ENCODE measurements at regions not wholly inside any gene's neighbourhood (a gene's known extent, or its start where the extent isn't known, plus 50 kb on each side); places are given as distances from the start of the nearest gene placed in this dataset.
"Not testable (repeated sequence)": the region's sequence is repeated elsewhere in the genome, so short reads cannot be mapped to it uniquely, and the experiment has no call there.

DNA sequence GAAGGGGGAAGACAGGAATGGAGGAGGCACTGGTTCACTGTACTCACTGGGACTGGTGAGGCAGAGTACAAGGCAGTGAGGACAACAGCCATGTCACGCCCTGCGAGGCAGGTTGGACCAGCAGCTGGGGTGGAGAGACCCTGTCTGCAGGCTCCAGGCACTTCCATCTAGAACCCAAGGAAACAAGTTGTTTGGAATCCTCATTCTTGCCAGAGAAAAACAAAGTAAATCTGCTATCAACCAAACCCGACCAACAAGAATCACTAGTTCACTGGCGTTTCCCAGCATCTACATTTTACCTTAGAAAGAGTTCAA is 98.5 kb upstream of the CDYL start:
- no peak for DNase-seq (ENCODE audit: low read depth in 4 of 4, low spot score in 3 of 4)

DNA sequence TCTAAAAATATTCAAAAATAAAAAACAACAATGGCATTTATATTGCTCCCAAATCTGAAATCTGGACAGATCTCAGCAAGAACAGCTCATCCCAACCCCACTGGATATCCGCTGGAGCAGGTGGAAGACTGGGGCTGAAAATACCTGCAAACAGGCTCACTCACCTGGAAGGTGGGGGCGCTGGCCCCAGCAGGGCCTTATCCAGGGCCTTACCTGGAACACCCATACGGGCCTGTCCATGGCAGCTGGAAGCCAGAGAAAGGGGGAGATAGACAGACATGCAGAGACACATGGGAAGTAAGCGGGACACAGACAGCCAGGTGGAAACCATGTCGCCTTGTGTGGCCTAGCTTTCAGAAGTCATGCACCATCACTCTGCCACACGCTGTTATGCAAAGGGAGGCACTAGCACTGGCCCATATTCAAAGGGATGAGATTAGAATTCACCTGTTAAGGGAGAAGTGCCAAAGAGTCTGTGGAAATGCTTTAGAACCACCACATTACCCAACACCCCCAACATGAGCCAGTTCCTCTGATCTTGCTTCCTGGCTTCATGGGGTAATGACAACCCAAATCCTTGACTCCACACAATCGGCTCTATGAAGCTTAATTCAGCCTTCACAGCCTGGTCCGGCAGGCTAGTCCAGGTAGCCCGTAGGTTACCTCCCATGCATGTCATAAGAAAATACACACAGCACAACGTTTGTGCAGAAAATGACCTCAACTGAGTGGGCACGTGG is 99.0 kb upstream of the CDYL start:
- DNase-seq (ENCODE audit: low read depth in 4 of 4, low spot score in 3 of 4) = no peak

DNA sequence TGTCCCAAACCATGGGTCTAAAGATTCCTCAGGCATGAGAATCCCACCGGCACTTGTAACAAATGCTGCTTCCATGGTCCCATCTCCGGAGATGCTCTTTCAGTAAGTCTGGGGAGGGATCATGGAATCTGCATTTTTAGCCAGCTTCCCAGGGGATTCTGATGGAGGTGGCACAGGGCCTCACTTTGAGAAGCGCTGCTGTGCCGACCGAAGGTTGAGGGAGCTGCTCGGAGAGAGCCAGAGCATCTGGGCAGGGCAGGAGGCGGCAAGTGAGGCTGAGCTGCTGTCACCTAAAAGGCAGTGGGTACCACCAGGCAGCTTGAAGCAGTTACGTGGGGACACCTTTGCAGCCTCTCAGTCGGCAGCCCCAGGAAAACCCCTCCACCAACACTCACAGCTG is 100.2 kb upstream of the CDYL start:
- DNase-seq (ENCODE audit: low read depth in 4 of 4, low spot score in 3 of 4) = no peak

DNA sequence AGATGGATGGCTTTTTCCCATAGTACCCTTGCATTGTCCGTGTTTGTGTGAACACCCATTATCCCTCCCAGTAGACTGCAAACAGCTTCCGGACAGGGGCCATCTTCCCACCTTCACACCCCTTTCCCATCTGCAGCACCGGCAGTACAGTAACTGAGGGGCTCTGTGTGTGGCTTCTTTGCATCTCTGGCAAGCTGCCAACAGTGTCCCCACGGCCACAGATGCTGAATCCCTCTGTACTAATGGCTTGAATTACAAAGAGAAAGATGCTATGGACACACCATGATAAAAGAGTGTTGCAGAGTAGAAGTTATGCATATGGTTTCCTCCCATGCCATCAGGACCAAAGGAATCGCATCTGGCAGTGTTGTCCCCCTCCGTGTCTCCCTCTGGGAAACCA is 101.1 kb upstream of the CDYL start:
- DNase-seq (ENCODE audit: low read depth in 4 of 4, low spot score in 3 of 4) = no peak

DNA sequence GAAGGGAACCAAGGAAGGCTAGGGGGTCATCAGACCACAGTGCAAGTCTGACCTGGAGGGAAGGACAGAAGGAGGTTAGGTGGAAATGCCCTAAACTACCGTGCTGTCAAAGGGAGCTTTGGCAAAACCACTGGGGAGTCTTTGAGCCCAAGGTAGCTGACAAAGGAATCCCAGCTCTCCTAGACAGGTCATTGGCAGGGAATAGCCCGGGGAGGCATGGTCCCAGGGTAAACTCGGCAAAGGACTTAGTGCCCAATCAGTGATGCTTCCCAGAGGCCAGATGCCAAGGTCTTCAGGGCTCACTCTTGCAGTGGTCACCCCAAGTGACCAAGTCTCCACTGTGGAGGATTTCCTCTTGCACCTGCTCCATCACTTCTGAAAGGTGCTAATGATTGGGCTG is 102.3 kb upstream of the CDYL start:
- no peak for DNase-seq (ENCODE audit: low read depth in 4 of 4, low spot score in 3 of 4)

DNA sequence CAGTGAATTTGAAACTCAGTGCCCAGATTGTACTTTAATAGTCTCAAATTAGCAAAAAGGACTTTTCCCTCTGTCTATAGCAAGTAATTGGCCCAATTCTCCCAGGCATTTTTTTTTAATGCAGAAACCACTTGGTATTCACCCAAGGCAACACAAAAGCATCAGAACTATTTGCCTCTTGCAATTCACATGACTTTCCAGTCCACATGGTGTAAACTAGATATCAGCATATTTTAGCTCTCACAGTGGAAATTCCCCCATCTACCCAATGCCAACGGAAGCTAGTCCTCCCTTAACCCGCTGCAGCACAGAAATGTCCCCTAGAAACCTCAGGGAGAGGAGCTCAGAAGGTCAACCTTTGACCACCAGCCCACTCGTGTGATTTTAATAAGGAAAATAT is 103.4 kb upstream of the CDYL start:
- no peak for DNase-seq (ENCODE audit: low read depth in 4 of 4, low spot score in 3 of 4)

DNA sequence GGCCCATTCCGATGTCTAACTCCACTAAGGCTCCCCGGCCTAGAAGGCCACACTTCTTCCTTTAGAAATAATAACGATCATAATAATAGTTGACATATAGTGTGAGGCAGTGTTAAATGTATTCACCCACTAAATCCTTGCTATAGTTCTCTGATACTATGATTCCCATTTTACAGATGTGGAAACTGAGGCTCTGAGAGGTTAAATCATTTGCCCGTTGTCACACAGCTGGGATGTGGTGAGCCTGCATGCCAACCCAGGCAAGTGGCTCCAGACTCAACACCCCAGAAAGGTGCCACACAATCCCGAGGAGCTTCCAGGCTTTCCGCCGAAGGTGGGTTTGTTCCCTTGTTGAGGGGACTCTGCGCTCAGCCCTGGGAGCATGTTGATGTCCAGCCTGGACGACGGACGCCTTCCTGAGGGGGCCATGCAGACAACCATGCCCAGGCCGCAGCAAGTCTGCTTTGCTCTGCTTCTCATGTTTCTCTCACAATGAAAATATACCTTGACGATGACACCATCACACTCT is 104.6 kb upstream of the CDYL start:
- DNase-seq (ENCODE audit: low read depth in 4 of 4, low spot score in 3 of 4) = no peak

DNA sequence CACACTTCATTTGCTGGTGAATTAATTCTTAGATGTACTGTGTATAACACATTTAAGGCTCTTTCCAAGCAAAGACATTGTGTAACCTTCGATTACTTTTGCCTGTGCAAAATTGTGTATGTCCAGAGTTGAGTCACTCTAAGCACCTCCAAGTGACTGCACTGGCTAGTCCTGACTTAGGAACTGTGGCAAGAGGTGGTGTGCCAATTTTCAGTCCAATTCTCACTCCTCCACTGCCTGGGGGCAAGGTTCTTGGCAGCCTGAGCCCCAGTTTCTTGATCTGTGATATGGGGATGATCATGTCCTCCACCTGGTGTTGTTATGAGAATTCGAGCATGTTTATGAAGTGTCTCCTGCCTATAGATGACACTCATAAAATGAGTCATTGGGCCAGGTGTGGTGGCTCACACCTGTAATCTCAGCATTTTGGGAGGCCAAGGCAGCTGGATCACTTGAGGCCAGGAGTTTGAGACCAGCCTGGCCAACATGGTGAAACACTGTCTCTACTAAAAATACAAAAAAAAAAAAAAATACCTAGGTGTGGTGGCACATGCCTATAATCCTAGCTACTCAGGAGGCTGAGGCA is 105.3 kb upstream of the CDYL start:
- DNase-seq (ENCODE audit: low read depth in 4 of 4, low spot score in 3 of 4) = no peak

DNA sequence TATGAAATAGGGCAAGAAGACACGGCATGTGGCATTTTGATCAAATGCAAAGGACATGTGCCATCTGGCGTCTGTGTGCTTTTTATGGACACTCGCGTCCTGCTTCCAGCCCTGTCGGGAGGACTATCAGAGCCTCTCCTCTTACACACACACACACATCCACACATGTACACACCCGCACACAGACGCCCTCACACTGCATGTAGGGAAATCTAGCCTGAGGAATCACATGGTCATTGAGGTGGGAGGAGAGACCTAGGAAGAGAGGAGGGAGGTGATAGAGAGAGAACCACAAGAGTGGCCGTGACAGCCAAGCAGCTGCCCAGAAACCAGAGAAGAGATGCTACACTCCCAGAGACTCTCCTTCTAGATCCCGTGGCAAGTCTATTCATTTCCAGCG is 105.9 kb upstream of the CDYL start:
- no peak for DNase-seq (ENCODE audit: low read depth in 4 of 4, low spot score in 3 of 4)

DNA sequence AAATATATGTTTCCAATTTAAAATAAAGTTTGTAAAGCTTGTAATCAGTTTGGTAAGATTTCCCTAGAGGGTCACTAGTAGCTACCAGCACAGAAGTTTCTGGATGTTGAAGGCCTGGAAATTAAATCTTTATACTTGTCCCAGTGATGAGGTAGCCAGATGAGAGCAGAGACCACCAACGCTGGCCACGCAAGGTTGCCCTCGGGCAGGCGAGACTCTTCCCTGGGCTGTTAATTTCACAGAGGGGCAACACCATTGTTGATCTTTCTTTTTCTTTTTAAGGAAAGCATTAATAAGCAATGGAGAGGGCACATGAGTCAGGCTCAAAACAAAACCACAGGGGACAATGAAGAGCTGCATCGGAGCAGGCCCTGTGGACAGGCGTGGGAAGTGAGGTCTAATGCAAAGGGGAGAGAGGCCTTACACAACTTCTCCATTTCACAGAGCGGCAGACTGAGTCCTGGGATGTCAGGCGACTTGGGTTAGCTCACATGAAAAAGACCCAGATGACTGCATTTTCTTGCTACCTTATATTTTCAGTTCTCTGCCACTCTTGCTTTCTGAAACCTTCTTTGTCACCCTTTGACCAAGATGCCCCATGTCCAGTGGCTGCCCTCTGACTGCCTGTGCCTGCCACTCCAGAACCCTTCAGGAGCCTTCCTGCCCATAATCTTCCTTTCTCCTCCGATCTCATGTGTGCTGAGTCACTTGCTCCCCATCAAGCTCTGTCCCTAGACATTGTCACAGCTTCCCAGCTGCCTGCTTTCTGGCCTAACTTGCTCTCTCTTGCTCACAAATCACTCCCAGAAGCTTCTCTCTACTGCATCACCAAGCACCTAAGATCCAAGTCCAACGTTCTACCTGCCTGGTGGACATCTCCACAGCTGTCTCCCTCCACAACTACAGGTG is 107.7 kb upstream of the CDYL start:
- DNase-seq (ENCODE audit: low read depth in 4 of 4, low spot score in 3 of 4) = no peak

DNA sequence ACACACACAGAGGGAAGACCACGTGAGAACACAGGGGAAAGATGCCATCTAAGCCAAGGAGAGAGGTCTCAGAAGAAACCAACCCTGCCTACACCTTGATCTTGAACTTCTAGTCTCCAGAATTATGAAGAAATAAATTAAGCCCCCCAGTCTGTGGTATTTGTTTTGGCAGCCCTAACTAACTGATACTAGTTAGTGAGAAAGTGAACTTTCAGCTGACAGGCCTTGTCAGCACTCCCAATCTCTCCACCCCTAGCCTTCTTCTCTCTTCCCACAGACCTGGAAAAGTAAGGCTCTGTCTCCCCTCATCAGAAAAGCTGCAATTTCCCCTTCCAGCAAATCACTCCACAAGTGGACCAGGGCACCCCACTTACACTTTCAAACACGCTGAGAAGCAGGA is 108.6 kb upstream of the CDYL start:
- no peak for DNase-seq (ENCODE audit: low read depth in 4 of 4, low spot score in 3 of 4)

DNA sequence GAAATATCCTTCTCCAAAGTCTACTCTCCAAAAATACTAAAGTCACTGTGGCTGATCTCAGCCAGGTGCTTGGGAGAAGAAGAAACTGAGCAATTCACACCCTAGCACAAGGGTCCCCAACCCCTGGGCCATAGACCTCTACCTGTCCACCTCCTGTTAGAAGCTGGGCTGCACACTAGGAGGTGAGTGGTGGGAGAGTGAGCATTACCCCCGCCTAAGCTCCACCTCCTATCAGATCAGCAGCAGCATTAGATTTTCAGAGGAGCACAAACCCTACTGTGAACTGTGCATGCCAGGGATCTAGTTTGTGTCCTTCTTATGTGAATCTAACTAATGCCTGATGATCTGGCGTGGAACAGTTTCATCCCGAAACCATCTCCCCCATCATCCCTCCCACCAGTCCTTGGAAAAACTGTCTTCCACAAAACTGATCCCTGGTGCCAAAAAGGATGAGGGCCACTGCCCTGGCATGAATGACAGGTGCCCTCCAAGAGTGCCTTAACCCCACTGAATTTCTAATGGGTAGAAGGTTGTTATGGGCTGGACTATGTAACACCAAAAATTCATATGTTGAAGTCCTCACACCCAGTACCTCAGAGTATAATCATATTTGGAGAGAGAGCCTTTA is 109.2 kb upstream of the CDYL start:
- DNase-seq (ENCODE audit: low read depth in 4 of 4, low spot score in 3 of 4) = no peak

DNA sequence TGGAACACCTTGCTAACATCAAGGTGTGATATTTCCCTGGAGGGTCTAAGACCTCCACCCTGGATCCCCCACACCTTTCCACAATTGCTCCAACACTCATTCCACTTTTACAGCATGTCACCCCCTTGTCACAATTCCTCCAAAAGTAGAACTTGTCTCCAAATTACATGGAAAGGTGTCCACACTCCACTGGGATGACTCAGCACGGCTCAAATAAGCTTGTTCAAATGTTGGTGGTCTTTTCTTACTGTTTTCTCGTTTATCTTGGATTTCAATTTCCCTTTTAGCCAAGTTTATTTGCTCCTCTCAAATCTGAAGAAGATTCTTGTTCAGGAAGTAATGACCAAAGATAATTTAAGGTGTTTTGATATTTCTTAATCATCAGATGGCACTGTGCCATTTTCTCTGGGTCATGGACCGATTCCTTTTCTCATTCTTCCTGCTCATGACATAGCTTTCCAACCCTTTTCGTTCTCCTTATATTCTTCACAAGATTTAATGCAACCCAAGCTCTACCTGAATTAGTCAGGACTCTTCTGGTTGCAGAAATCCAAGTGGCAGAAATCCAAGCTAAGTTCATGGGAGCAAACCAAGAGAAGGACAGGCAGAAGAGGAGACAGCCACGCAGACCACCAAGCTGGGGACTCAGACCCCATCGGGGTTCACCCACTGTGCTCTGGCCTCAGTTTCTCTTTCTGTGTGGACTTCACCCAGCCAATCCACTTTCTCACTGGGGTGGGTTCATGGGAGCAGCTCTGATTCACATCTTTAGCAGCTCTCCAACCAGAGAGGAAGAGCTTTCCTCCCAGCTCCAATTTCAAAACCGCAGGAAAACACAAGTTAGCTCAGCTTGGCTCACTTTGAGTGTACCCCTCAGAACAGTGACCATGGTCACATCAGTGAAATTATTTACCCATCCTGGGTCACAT is 110.5 kb upstream of the CDYL start:
- DNase-seq (ENCODE audit: low read depth in 4 of 4, low spot score in 3 of 4) = no peak

DNA sequence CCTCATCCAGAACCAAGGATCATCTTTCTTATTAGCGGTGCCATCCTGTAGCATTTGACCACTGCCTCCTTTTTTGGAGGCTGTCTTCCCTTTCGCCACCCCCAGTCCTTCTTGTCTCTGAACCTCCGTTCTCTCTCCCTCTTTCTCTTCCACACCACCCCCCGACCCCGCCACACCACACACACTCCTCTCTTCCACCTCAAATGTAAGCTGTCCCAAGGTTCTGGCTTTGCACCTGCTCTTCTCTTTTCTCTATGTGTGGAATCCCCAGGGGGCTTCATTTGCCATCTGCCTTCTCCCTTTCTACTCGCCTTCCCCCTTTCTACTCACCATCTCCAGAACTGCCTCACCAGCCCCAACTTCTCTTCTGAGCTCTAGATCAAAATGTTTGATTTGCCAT is 111.3 kb upstream of the CDYL start:
- DNase-seq (ENCODE audit: low read depth in 4 of 4, low spot score in 3 of 4) = no peak

DNA sequence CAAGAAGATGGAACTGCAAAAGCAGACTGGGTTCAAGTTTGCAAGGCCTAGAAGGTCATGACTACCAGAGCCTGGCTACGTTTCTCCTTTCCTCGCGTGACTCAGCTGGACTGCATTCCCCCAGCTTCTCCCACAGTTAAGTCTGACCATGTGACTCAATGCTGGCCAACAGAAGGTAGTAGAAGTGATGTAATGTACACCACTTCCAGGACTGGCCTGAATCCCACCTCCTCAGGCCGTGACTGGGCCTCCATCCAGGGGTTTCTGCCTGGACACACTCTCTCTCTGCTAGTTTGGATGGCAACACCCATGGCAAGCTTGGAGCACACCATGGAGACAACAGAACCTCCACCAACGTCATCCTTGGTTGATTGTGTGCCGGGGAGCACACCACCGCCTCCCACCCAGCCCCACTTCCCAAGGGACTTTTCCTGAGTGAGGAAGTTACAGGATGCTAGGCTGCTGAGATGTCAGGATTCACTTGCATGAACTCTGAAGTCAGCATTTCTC is 112.0 kb upstream of the CDYL start:
- no peak for DNase-seq (ENCODE audit: low read depth in 4 of 4, low spot score in 3 of 4)

DNA sequence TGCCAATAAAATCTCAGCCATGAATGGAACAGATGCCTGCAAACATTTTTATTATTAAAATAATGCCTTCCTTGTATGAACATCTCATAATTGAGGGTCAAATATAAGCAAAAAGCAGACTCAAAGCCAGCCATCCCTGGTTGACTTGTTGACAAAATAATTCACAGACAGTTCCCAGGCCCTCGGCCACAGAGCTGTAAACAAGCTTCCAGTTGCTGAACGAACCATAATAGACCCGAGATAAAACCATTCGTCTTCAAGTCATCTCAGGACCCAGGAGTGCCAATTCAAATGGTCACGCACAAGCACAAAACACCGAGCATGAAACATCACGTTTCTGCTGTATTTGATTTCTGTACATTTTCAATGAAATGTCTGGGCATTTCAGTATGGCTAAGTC is 113.3 kb upstream of the CDYL start:
- DNase-seq (ENCODE audit: low read depth in 4 of 4, low spot score in 3 of 4) = no peak

DNA sequence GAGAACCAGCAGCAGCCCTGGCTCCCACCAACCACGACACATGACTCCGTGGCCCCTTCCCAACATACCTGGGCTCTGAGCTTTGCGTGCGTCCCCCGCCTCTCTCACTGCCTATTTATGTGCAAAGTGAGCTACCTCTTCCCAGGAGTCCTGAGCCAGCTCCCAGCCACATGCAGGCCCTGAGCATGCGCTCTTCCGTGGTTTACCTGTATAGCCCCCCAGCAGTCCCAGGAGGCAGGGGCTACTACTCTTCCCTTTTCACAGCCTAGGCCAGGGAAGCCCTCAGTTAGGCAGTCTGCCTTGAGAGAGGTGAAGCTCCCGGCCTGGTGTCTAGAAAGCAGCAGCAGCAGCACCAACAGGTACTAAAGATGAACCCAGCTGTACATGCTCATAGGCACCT is 114.8 kb upstream of the CDYL start:
- no peak for DNase-seq (ENCODE audit: low read depth in 4 of 4, low spot score in 3 of 4)

DNA sequence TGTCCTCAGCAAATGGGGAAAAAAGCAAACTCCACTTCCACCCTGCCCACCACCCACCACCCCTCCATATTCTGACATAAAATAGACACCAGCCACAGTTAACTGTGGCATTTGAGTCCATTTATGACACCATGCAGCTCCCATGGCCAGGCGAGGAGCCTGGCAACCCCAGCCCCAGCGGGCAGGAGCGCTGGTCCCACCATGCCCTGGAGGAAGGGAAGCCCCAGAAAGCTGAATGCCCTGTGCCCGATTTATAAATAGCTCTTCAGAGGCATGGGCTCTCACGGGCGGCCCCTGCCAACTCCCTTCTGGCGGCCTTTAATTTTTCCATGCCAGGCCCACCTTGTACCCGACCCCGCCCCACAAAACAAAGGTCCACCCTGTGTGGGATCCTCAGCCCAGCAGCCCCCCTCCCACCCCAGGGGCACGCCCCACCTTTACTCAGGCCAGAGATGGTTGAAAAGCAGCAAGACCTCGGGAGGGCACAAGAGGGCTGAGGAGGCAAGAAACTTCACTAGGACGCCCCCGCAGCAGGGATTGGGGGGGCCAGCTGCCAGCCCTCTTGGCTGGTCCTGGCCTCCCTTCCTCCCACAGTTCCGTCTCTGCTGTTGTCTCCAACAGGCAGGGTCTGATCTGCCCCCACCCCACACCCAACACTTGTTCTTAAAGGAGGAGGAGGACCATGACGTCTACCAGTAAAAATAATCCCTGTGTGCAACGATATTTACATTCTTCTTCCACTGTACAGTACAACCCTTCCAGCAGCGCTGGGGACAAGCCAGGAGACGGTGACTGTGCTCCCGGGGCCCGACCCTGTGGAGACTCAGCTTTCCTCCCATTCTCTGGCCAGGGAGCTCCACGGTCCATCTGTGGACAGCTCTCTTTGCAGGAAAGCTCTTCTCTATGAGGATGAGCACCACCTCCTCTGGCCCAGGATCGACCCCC is 115.6 kb upstream of the CDYL start:
- DNase-seq (ENCODE audit: low read depth in 4 of 4, low spot score in 3 of 4) = no peak

DNA sequence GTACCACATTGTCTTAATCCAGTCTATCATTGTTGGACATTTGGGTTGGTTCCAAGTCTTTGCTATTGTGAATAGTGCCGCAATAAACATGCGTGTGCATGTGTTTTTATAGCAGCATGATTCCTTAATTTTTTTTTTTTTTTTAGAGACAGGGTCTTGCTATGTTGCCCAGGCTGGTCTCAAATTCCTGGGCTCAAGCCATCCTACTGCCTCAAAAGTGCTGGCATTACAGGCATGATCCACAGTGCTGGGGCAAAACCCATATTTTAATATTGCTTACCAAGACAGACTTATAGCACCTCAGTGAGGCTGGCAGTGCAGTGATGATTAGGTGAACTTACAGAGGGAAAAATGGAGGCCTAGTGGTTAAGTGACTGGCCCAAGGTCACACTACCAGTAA is 116.5 kb upstream of the CDYL start:
- DNase-seq (ENCODE audit: low read depth in 4 of 4, low spot score in 3 of 4) = not testable (repeated sequence)
